ENCODE measurements at regions not wholly inside any gene's neighbourhood (a gene's known extent, or its start where the extent isn't known, plus 50 kb on each side); places are given as distances from the start of the nearest gene placed in this dataset.

DNA sequence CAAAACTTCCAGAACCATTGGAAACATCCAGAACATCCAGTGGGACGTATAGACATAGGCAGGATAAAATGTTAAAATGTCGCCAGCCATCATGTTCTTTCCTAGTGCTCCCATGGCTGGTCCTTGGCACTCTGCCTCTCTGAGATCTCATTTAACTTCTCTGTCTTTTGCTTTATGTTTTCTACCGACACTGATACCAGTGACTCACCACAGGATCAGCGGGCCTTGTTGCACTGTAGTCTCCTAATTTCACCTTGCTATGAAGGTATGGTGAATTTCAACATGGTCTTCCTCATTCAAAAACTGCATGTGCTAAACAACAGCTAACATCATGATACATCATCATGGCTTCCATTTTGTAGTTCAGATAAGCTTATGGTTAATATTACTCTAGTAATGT lies 521.0 kb upstream of the IGFBP7 start:
- ChIA-PET CTCF (no interaction called here), POLR2A (ENCODE audit: low non-redundant PET) (no interaction called here)
- TF ChIP-seq, protein P1, sequence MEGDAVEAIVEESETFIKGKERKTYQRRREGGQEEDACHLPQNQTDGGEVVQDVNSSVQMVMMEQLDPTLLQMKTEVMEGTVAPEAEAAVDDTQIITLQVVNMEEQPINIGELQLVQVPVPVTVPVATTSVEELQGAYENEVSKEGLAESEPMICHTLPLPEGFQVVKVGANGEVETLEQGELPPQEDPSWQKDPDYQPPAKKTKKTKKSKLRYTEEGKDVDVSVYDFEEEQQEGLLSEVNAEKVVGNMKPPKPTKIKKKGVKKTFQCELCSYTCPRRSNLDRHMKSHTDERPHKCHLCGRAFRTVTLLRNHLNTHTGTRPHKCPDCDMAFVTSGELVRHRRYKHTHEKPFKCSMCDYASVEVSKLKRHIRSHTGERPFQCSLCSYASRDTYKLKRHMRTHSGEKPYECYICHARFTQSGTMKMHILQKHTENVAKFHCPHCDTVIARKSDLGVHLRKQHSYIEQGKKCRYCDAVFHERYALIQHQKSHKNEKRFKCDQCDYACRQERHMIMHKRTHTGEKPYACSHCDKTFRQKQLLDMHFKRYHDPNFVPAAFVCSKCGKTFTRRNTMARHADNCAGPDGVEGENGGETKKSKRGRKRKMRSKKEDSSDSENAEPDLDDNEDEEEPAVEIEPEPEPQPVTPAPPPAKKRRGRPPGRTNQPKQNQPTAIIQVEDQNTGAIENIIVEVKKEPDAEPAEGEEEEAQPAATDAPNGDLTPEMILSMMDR (conservative IDR thresholded peaks at IDR 0.05; ENCODE audit: low read depth) = no peak
- DNase-seq (ENCODE audit: low spot score) = no peak
- H3K27ac ChIP-seq = no peak overlapping the region

DNA sequence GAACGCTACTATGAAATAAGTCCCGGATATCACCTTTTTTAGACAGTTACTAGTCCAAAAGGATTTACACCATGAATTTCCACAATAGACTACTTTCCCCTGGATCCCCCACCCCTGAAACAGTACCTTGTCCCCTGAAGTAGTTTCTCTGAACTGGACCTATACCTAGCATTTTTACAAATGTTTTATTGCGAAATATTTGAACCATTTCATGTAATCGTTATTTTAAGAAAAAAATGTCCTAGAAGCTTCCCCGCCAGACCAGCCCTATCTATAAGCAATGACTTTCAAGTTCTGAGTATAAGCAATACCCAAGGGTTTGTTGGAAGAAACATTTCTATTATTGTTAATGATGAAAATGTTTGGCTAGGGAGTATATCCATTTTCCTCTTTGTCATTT lies 517.8 kb upstream of the IGFBP7 start:
- DNase-seq (ENCODE audit: low spot score) = no peak
- TF ChIP-seq, protein P1 (conservative IDR thresholded peaks at IDR 0.05; ENCODE audit: low read depth) = no peak
- H3K27ac ChIP-seq = no peak overlapping the region
- ChIA-PET POLR2A (ENCODE audit: low non-redundant PET) (no interaction called here), CTCF (interaction anchor here (0.6 to 0.7 kb wide), 2 partner anchors 278 to 411 kb away, joined by 3 to 9 read pairs; no protein-coding TSS in a partner anchor)

- TF ChIP-seq, protein P1 (conservative IDR thresholded peaks at IDR 0.05; ENCODE audit: low read depth) = no peak
- ChIA-PET POLR2A (ENCODE audit: low non-redundant PET) (no interaction called here), CTCF (no interaction called here)
- DNase-seq (ENCODE audit: low spot score) = no peak
- no peak overlapping the region for H3K27ac ChIP-seq
These were observed 504.2 kb upstream of the IGFBP7 start for GRCh38 chr4:57614257-57614932.

GRCh38 chr4:57612279-57612678 lies 502.1 kb upstream of the IGFBP7 start:
- TF ChIP-seq, protein P1 (conservative IDR thresholded peaks at IDR 0.05; ENCODE audit: low read depth) = no peak
- no peak overlapping the region for H3K27ac ChIP-seq
- no peak for DNase-seq (ENCODE audit: low spot score)
- POLR2A ChIA-PET (ENCODE audit: low non-redundant PET) = no interaction called here
- CTCF ChIA-PET = interaction anchor here (0.6 to 0.7 kb wide), 2 partner anchors 287 to 735 kb away, joined by 3 to 4 read pairs; no protein-coding TSS in a partner anchor

DNA sequence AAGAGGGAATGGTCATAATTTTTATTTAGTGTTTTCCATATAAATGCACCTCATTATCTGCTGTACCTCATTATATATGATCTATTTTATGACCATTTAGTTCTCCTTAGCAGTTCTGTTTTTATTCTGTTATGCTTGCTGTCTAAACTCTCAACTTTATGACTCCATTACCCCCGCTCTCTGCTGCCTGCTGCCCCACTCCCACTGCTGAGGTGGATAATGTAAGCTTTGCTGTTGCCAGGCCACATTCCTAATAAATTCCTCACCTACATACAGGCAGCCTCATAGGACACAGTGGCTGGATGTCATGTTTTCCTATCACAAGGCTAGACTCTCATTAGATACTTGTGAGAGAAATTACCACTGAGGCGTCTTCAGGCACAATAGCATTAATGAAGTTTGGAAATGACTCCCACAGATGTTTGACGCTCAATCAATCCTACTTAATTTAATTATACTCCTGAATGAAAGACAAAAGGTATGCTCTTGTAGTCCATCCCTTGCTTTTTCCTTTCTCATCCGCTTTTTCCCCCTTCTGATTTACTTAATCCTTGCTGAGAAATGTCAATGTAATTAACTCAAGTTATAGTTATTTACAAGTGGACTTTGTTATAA lies 497.5 kb upstream of the IGFBP7 start:
- TF ChIP-seq, protein P1 (conservative IDR thresholded peaks at IDR 0.05; ENCODE audit: low read depth) = no peak

GRCh38 chr4:57605376-57605775 lies 495.2 kb upstream of the IGFBP7 start:
- DNase-seq (ENCODE audit: low spot score) = no peak
- CTCF ChIA-PET = no interaction called here
- POLR2A ChIA-PET (ENCODE audit: low non-redundant PET) = no interaction called here
- TF ChIP-seq, protein P1 (conservative IDR thresholded peaks at IDR 0.05; ENCODE audit: low read depth) = no peak
- H3K27ac ChIP-seq = no peak overlapping the region

More for the DNA sequence above, 497.5 kb upstream of the IGFBP7 start:
- DNase-seq (ENCODE audit: low spot score) = no peak
- ChIA-PET POLR2A (ENCODE audit: low non-redundant PET) (interaction anchor here (0.6 kb wide), 1 partner anchor 1749 kb away, joined by 5 read pairs; no protein-coding TSS in a partner anchor), CTCF (interaction anchor here (0.6 kb wide), 1 partner anchor 668 kb away, joined by 3 read pairs; no protein-coding TSS in a partner anchor)
- H3K27ac ChIP-seq = no peak overlapping the region

Measured in RWPE1 (cell line).